Endothelial cell of umbilical vein (primary cell): ENCODE measurements at regions not wholly inside any gene's neighbourhood (a gene's known extent, or its start where the extent isn't known, plus 50 kb on each side); places are given as distances from the start of the nearest gene placed in this dataset.

Experiments
- BruUV-seq: library from RNA; stranded (reverse); fragments of 400-500 nt; replicated peaks from 2 replicates; lab custom pipeline; 2021; lab: Mats Ljungman, UMichigan
- CTCF ChIA-PET: fragments of 300-600, 350-600 bp; sonication (Branson Sonifier 250); formaldehyde crosslinking; loops from one replicate; lab custom pipeline; 2021; ENCODE audit warnings: antibody characterized with exemption, inconsistent platforms; lab: Charles Lee
- POLR2A ChIA-PET: fragments of 300-600, 350-600 bp; sonication (Branson Sonifier 250); formaldehyde crosslinking; loops from one replicate; lab custom pipeline; 2021; ENCODE audit warnings: antibody characterized with exemption, inconsistent platforms; lab: Charles Lee
- DNase-seq: peaks from one replicate; pipeline ENCODE4 v3.0.0-alpha.2; 2011; ENCODE audit warnings: low read depth, low spot score
- FAIRE-seq: peaks from 2 replicates; lab custom pipeline; 2011; peaks lifted over from hg19 to GRCh38; lab: Jason Lieb, UNC
- H2AFZ ChIP-seq: 2 replicates; pipeline ENCODE4 v1.6.0; 2012; ENCODE audit warnings: low read depth, low read length, control low read depth, inconsistent platforms
- H3K27ac ChIP-seq: 2 replicates; pipeline ENCODE4 v1.5.1; 2011; ENCODE audit warnings: low read depth, mild to moderate bottlenecking, control low read depth, low read length, moderate library complexity; ENCODE audit not compliant: insufficient read depth
- H3K27me3 ChIP-seq, 2 experiments: 2 replicates each; pipeline versions ENCODE4 v1.6.0 to v1.6.1; 2011; ENCODE audit warnings: low read length in 2 of 2, mixed read lengths in 1 of 2; ENCODE audit not compliant: control insufficient read depth in 2 of 2, insufficient read depth in 2 of 2
- H3K36me3 ChIP-seq, 2 experiments: 2 replicates in 1 of 2; 3 replicates in 1 of 2; pipeline ENCODE4 v1.5.1; 2011; ENCODE audit warnings: low read length in 2 of 2, mild to moderate bottlenecking in 1 of 2, moderate library complexity in 1 of 2; ENCODE audit not compliant: control insufficient read depth in 2 of 2, insufficient read depth in 2 of 2; ENCODE audit errors: extremely low read depth in 1 of 2
- H3K4me1 ChIP-seq: 3 replicates; pipeline ENCODE4 v1.5.1; 2011; ENCODE audit warnings: mild to moderate bottlenecking, low read length; ENCODE audit not compliant: control insufficient read depth, insufficient read depth; ENCODE audit errors: extremely low read depth
- H3K4me2 ChIP-seq: 2 replicates; pipeline ENCODE4 v1.6.1; 2011; ENCODE audit warnings: low read length, control low read depth, mixed read lengths; ENCODE audit not compliant: insufficient read depth
- H3K4me3 ChIP-seq, 3 experiments: fragments of 200-600 bp in 1 of 3; sonication (generic), shearing (Covaris generic) in 1 of 3; replicated peaks in 1 of 3; 2 replicates each; pipeline ENCODE4 v1.5.1; 2011 to 2016; ENCODE audit warnings: control low read depth in 3 of 3, low read length in 3 of 3, mild to moderate bottlenecking in 2 of 3, inconsistent platforms in 1 of 3, low read depth in 1 of 3, moderate library complexity in 1 of 3; ENCODE audit not compliant: insufficient read depth in 1 of 3
- H3K79me2 ChIP-seq: 2 replicates; pipeline ENCODE4 v1.6.0; 2012; ENCODE audit warnings: low read length, inconsistent platforms; ENCODE audit not compliant: control insufficient read depth, insufficient read depth
- H3K9ac ChIP-seq: replicated peaks from 2 replicates; pipeline ENCODE3; 2011; ENCODE audit warnings: low read length, control low read depth; ENCODE audit not compliant: insufficient read depth; ENCODE audit errors: extremely low read depth
- H3K9me1 ChIP-seq: replicated peaks from 3 replicates; pipeline ENCODE4 v1.6.0; 2011; ENCODE audit warnings: mild to moderate bottlenecking, low read length; ENCODE audit not compliant: control insufficient read depth, insufficient read depth; ENCODE audit errors: extremely low read depth
- H3K9me3 ChIP-seq: replicated peaks from 2 replicates; pipeline ENCODE4 v1.5.1; 2012; ENCODE audit warnings: low read length, inconsistent platforms; ENCODE audit not compliant: control insufficient read depth, insufficient read depth
- H4K20me1 ChIP-seq: replicated peaks from 2 replicates; pipeline ENCODE3; 2011; ENCODE audit warnings: mild to moderate bottlenecking, low read length; ENCODE audit not compliant: control insufficient read depth, insufficient read depth; ENCODE audit errors: extremely low read depth
- EZH2 ChIP-seq: IDR thresholded peaks from 2 replicates; pipeline ENCODE4 v1.6.1; 2012; ENCODE audit warnings: borderline replicate concordance, low read depth, mild to moderate bottlenecking, moderate library complexity, low read length, inconsistent platforms; ENCODE audit not compliant: severe bottlenecking
- FOS ChIP-seq: IDR thresholded peaks from 2 replicates; pipeline ENCODE4 v1.6.1; 2011; ENCODE audit warnings: mild to moderate bottlenecking, low read length, moderate library complexity, borderline replicate concordance; ENCODE audit not compliant: insufficient read depth
- GATA2 ChIP-seq: IDR thresholded peaks from 2 replicates; pipeline ENCODE4 v1.7.0; 2011; ENCODE audit warnings: low read depth, mild to moderate bottlenecking, moderate library complexity, mixed read lengths, low read length; ENCODE audit not compliant: insufficient read length, insufficient read depth
- JUN ChIP-seq: IDR thresholded peaks from 2 replicates; pipeline ENCODE4 v1.6.1; 2011; ENCODE audit warnings: borderline replicate concordance, low read depth; ENCODE audit not compliant: insufficient read length, insufficient read depth
- MYC ChIP-seq: IDR thresholded peaks from one replicate; pipeline ENCODE4 v1.6.1; 2011; ENCODE audit warnings: mild to moderate bottlenecking, low read depth, low read length
- POLR2A ChIP-seq: IDR thresholded peaks from 2 replicates; pipeline ENCODE4 v1.6.1; 2012; ENCODE audit warnings: low read depth, mild to moderate bottlenecking, control low read depth, low read length
- POLR2AphosphoS5 ChIP-seq: IDR thresholded peaks from 2 replicates; pipeline ENCODE4 v1.6.1; 2012; ENCODE audit warnings: low read depth, mild to moderate bottlenecking, control low read depth, low read length, moderate library complexity; ENCODE audit not compliant: insufficient read depth
- dilution Hi-C: fragments of 300-500 bp; cut with MboI; formaldehyde crosslinking; loops from one replicate; pipeline ENCODE4 v1.15.0; 2019; ENCODE audit warnings: low sequenced_read_pairs; ENCODE audit not compliant: extremely low pct_ligation_motif_present
- intact Hi-C: fragments of 100-400 bp; cut with micrococcal nuclease; formaldehyde crosslinking; loops from one replicate; pipeline ENCODE4 v1.10.0; 2022
- TF ChIP-seq, protein P1 (sequence below): IDR thresholded peaks from 2 replicates; pipeline ENCODE4 v1.6.1; 2011; ENCODE audit not compliant: insufficient read depth, insufficient read length
- TF ChIP-seq, protein P2 (sequence below), 2 donors: IDR thresholded peaks; 1 replicate in 1 of 2; 2 replicates in 1 of 2; pipeline ENCODE4 v1.5.1; 2011; ENCODE audit warnings: low read length in 2 of 2, mild to moderate bottlenecking in 2 of 2, moderate library complexity in 2 of 2, control low read depth in 1 of 2, inconsistent platforms in 1 of 2, low read depth in 1 of 2; ENCODE audit not compliant: insufficient read depth in 1 of 2; ENCODE audit errors: extremely low read depth in 1 of 2

DNA sequence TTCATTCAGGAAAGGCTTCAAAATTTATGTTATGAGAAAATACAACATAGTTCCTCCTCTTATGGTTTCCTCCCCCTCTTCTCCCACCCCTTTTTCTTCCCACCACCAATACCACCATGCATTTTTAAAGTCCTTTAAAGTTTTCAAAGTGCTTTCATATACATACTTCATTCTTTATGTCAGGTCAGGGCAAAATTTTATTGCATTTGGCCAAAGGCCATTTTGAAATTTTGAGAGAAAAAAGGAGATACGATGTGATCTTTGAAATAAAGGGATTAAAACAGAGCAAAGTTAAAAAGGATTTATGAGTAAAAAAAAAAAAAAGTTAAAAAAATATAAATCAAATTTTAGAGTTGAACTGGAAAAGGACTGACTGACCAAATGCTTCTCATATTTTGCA, 792.5 kb upstream of the FANCL start:
- no peaks in the 10 kb centered on the region for H3K9me1 ChIP-seq
- H3K79me2 ChIP-seq: no peaks in the 10 kb centered on the region
- no peaks in the 10 kb centered on the region for H3K9me3 ChIP-seq
- TF ChIP-seq JUN (no peak), POLR2A (no peak), FOS (no peak), GATA2 (no peak), POLR2AphosphoS5 (no peak), MYC (no peak), EZH2 (no peak)
- TF ChIP-seq, protein P1, sequence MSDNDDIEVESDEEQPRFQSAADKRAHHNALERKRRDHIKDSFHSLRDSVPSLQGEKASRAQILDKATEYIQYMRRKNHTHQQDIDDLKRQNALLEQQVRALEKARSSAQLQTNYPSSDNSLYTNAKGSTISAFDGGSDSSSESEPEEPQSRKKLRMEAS: no peak
- TF ChIP-seq, protein P2, sequence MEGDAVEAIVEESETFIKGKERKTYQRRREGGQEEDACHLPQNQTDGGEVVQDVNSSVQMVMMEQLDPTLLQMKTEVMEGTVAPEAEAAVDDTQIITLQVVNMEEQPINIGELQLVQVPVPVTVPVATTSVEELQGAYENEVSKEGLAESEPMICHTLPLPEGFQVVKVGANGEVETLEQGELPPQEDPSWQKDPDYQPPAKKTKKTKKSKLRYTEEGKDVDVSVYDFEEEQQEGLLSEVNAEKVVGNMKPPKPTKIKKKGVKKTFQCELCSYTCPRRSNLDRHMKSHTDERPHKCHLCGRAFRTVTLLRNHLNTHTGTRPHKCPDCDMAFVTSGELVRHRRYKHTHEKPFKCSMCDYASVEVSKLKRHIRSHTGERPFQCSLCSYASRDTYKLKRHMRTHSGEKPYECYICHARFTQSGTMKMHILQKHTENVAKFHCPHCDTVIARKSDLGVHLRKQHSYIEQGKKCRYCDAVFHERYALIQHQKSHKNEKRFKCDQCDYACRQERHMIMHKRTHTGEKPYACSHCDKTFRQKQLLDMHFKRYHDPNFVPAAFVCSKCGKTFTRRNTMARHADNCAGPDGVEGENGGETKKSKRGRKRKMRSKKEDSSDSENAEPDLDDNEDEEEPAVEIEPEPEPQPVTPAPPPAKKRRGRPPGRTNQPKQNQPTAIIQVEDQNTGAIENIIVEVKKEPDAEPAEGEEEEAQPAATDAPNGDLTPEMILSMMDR (IDR thresholded peaks at IDR 0.05; ENCODE audit: extremely low read depth in 1 of 2, insufficient read depth in 1 of 2, low read depth in 1 of 2, low read length in 2 of 2): no peak
- FAIRE-seq: no peak
- H3K4me1 ChIP-seq: no peaks in the 10 kb centered on the region
- dilution Hi-C loops (no loop called here), intact Hi-C loops (no loop called here)
- no peaks in the 10 kb centered on the region for H4K20me1 ChIP-seq
- ChIA-PET CTCF (no interaction called here), POLR2A (no interaction called here)
- H3K36me3 ChIP-seq: no peaks in the 10 kb centered on the region
- no peak overlapping the region for H3K9ac ChIP-seq
- H2AFZ ChIP-seq: no peak overlapping the region
- no peak overlapping the region for H3K27ac ChIP-seq
- H3K27me3 ChIP-seq: no peaks in the 10 kb centered on the region
- no peak overlapping the region for H3K4me2 ChIP-seq
- BruUV-seq: no TSS peak
- no peak for DNase-seq
- H3K4me3 ChIP-seq: no peak overlapping the region
